H1 (cell line): ENCODE measurements at regions not wholly inside any gene's neighbourhood (a gene's known extent, or its start where the extent isn't known, plus 50 kb on each side); places are given as distances from the start of the nearest gene placed in this dataset.

ENCODE experiments used
- CTCF ChIA-PET: fragments of 300-600 bp; sonication (Branson Sonifier 250); formaldehyde crosslinking; loops from one replicate; lab custom pipeline; 2021; ENCODE audit not compliant: partially characterized antibody; lab: Charles Lee
- POLR2A ChIA-PET: fragments of 300-600 bp; sonication (Branson Sonifier 250); formaldehyde crosslinking; loops from one replicate; lab custom pipeline; 2021; ENCODE audit warnings: inconsistent platforms; ENCODE audit not compliant: partially characterized antibody; lab: Charles Lee
- DNase-seq, 2 experiments: peaks; one replicate each; pipeline versions ENCODE4 v3.0.0 to v3.0.0-alpha.2; 2010 to 2022; ENCODE audit warnings: low spot score in 2 of 2, low read depth in 1 of 2, mixed read lengths in 1 of 2
- FAIRE-seq: peaks from 2 replicates; lab custom pipeline; 2011; peaks lifted over from hg19 to GRCh38; lab: Jason Lieb, UNC
- H2AFZ ChIP-seq: 2 replicates; pipeline ENCODE4 v1.8.1; 2012; ENCODE audit warnings: low read length, inconsistent platforms
- H2AK5ac ChIP-seq: 2 replicates; pipeline ENCODE4 v1.6.1; 2013; ENCODE audit warnings: low read depth, low read length
- H2BK120ac ChIP-seq: replicated peaks from 2 replicates; pipeline ENCODE3; 2013; ENCODE audit warnings: low read depth, low read length, inconsistent platforms
- H2BK12ac ChIP-seq: 2 replicates; pipeline ENCODE4 v1.6.1; 2013; ENCODE audit warnings: low read depth, low read length
- H2BK15ac ChIP-seq: 2 replicates; pipeline ENCODE4 v1.6.1; 2013; ENCODE audit warnings: low read length
- H2BK20ac ChIP-seq: 2 replicates; pipeline ENCODE4 v1.6.1; 2013; ENCODE audit warnings: low read length
- H2BK5ac ChIP-seq: 2 replicates; pipeline ENCODE4 v1.6.1; 2013; ENCODE audit warnings: low read depth, low read length
- H3K14ac ChIP-seq: 2 replicates; pipeline ENCODE4 v1.6.1; 2013; ENCODE audit warnings: inconsistent platforms; ENCODE audit not compliant: insufficient read length
- H3K18ac ChIP-seq: 2 replicates; pipeline ENCODE4 v1.6.1; 2013; ENCODE audit warnings: low read length; ENCODE audit errors: extremely low read depth
- H3K23ac ChIP-seq: 2 replicates; pipeline ENCODE4 v1.6.1; 2013; ENCODE audit warnings: inconsistent platforms; ENCODE audit not compliant: insufficient read length
- H3K23me2 ChIP-seq: 2 replicates; pipeline ENCODE4 v1.6.1; 2013; ENCODE audit warnings: low read depth, low read length
- H3K27ac ChIP-seq: 2 replicates; pipeline ENCODE4 v1.6.1; 2011; ENCODE audit warnings: low read depth, low read length, inconsistent platforms
- H3K27me3 ChIP-seq, 4 experiments: replicated peaks in 1 of 4; 1 replicate in 1 of 4; 2 replicates in 3 of 4; pipeline versions ENCODE4 v1.6.1 to v1.8.1; 2011 to 2013; ENCODE audit warnings: low read length in 3 of 4, mild to moderate bottlenecking in 3 of 4, inconsistent platforms in 2 of 4, mixed read lengths in 2 of 4, moderate library complexity in 1 of 4; ENCODE audit not compliant: control insufficient read depth in 3 of 4, insufficient read depth in 3 of 4; ENCODE audit errors: extremely low read depth in 1 of 4
- H3K36me3 ChIP-seq, 4 experiments: 2 replicates each; pipeline versions ENCODE4 v1.6.1 to v1.8.1; 2011 to 2013; ENCODE audit warnings: mild to moderate bottlenecking in 4 of 4, low read length in 3 of 4, moderate library complexity in 2 of 4, control low read depth in 1 of 4, inconsistent platforms in 1 of 4; ENCODE audit not compliant: insufficient read depth in 4 of 4, control insufficient read depth in 2 of 4
- H3K4ac ChIP-seq: replicated peaks from 2 replicates; pipeline ENCODE3; 2013; ENCODE audit warnings: low read length, low read depth, mixed read lengths, inconsistent platforms; ENCODE audit not compliant: insufficient read length
- H3K4me1 ChIP-seq, 4 experiments: replicated peaks in 1 of 4; 1 replicate in 1 of 4; 2 replicates in 3 of 4; pipeline versions ENCODE4 v1.6.1 to v1.8.1; 2011 to 2013; ENCODE audit warnings: low read length in 3 of 4, inconsistent platforms in 2 of 4, mixed read lengths in 1 of 4; ENCODE audit not compliant: insufficient read depth in 4 of 4, control insufficient read depth in 3 of 4
- H3K4me2 ChIP-seq, 2 experiments: 2 replicates each; pipeline versions ENCODE4 v1.6.1 to v1.8.1; 2011 to 2013; ENCODE audit warnings: low read depth in 2 of 2, low read length in 2 of 2, control low read depth in 1 of 2, inconsistent platforms in 1 of 2, mild to moderate bottlenecking in 1 of 2; ENCODE audit not compliant: insufficient read depth in 1 of 2
- H3K4me3 ChIP-seq, 4 experiments: fragments of 200-600, 300-600 bp in 1 of 4; sonication (generic), shearing (Covaris generic), sonication (Bioruptor Twin) in 1 of 4; 2 replicates each; pipeline versions ENCODE4 v1.5.1 to v1.8.1; 2011 to 2016; ENCODE audit warnings: low read length in 4 of 4, low read depth in 3 of 4, control low read depth in 2 of 4, inconsistent platforms in 2 of 4, mild to moderate bottlenecking in 2 of 4, mixed read lengths in 1 of 4, moderate library complexity in 1 of 4; ENCODE audit not compliant: insufficient read depth in 2 of 4; ENCODE audit errors: extremely low read depth in 1 of 4
- H3K56ac ChIP-seq: replicated peaks from 2 replicates; pipeline ENCODE3; 2013; ENCODE audit warnings: low read depth, mild to moderate bottlenecking, mixed read lengths, low read length, inconsistent platforms; ENCODE audit not compliant: insufficient read length
- H3K79me1 ChIP-seq: 2 replicates; pipeline ENCODE4 v1.6.1; 2013; ENCODE audit warnings: low read depth, low read length, control low read depth
- H3K79me2 ChIP-seq, 2 experiments: 2 replicates each; pipeline versions ENCODE4 v1.6.1 to v1.8.1; 2012 to 2013; ENCODE audit warnings: low read length in 2 of 2, mild to moderate bottlenecking in 2 of 2, inconsistent platforms in 1 of 2; ENCODE audit not compliant: insufficient read depth in 2 of 2, control insufficient read depth in 1 of 2
- H3K9ac ChIP-seq, 4 experiments: replicated peaks in 1 of 4; 1 replicate in 1 of 4; 2 replicates in 3 of 4; pipeline versions ENCODE4 v1.6.1 to v1.8.1; 2011 to 2013; ENCODE audit warnings: low read depth in 3 of 4, low read length in 3 of 4, control low read depth in 2 of 4, mild to moderate bottlenecking in 2 of 4, moderate library complexity in 2 of 4, inconsistent platforms in 1 of 4; ENCODE audit errors: extremely low read depth in 1 of 4
- H3K9me3 ChIP-seq, 2 experiments: 2 replicates each; pipeline versions ENCODE4 v1.6.1 to v1.8.1; 2012 to 2013; ENCODE audit warnings: mild to moderate bottlenecking in 2 of 2, moderate library complexity in 2 of 2, control low read depth in 1 of 2, inconsistent platforms in 1 of 2, low read depth in 1 of 2, low read length in 1 of 2, mixed read lengths in 1 of 2; ENCODE audit not compliant: insufficient read depth in 2 of 2
- H4K20me1 ChIP-seq, 2 experiments: replicated peaks in 1 of 2; 2 replicates each; pipeline versions ENCODE3 to v1.8.1; 2011 to 2013; ENCODE audit warnings: inconsistent platforms in 2 of 2, low read length in 2 of 2, mild to moderate bottlenecking in 1 of 2; ENCODE audit not compliant: insufficient read depth in 2 of 2, control insufficient read depth in 1 of 2
- H4K5ac ChIP-seq: 2 replicates; pipeline ENCODE4 v1.6.1; 2013; ENCODE audit warnings: low read length, low read depth, mixed read lengths, inconsistent platforms; ENCODE audit not compliant: insufficient read length
- H4K8ac ChIP-seq: 2 replicates; pipeline ENCODE4 v1.8.0; 2013; ENCODE audit warnings: mild to moderate bottlenecking, moderate library complexity, low read length, inconsistent platforms; ENCODE audit not compliant: insufficient read depth; ENCODE audit errors: extremely low read depth
- H4K91ac ChIP-seq: replicated peaks from 2 replicates; pipeline ENCODE3; 2013; ENCODE audit warnings: low read length, mixed read lengths, inconsistent platforms; ENCODE audit not compliant: insufficient read length
- ATF3 ChIP-seq: IDR thresholded peaks from 2 replicates; pipeline ENCODE4 v1.6.1; 2011; ENCODE audit warnings: low read depth, mild to moderate bottlenecking, low read length; ENCODE audit not compliant: insufficient read depth
- CBX5 ChIP-seq: fragments of 300-800, 300-1000 bp; sonication (generic); IDR thresholded peaks from 2 replicates; pipeline ENCODE4 v1.7.1; 2016; ENCODE audit warnings: antibody characterized with exemption, low read length, low read depth
- CREB1 ChIP-seq: IDR thresholded peaks from 2 replicates; pipeline ENCODE4 v1.6.1; 2012; ENCODE audit warnings: inconsistent platforms
- EGR1 ChIP-seq: IDR thresholded peaks from 2 replicates; pipeline ENCODE4 v1.6.1; 2011; ENCODE audit warnings: low read depth, low read length, borderline replicate concordance
- EZH2 ChIP-seq: fragments of 200-600 bp; sonication (generic); IDR thresholded peaks from 2 replicates; pipeline ENCODE4 v1.7.1; 2012; ENCODE audit warnings: low read depth, mild to moderate bottlenecking, moderate library complexity, low read length, inconsistent platforms; ENCODE audit not compliant: severe bottlenecking
- GABPA ChIP-seq: IDR thresholded peaks from 2 replicates; pipeline ENCODE4 v1.6.1; 2011; ENCODE audit warnings: mild to moderate bottlenecking, low read length, moderate library complexity, borderline replicate concordance; ENCODE audit not compliant: insufficient read depth
- HDAC2 ChIP-seq, 2 experiments: fragments of 300-600 bp in 1 of 2; sonication (generic) in 1 of 2; IDR thresholded peaks; 2 replicates each; pipeline ENCODE4 v1.6.1; 2011 to 2012; ENCODE audit warnings: low read depth in 2 of 2, low read length in 2 of 2, mild to moderate bottlenecking in 2 of 2, moderate library complexity in 2 of 2, borderline replicate concordance in 1 of 2, inconsistent platforms in 1 of 2
- JUN ChIP-seq: IDR thresholded peaks from 2 replicates; pipeline ENCODE4 v1.6.1; 2011; ENCODE audit warnings: low read depth, mild to moderate bottlenecking, improper control_type of control experiment, low read length
- SP1 ChIP-seq: IDR thresholded peaks from 2 replicates; pipeline ENCODE4 v1.6.1; 2011; ENCODE audit warnings: low read depth, low read length
- SUZ12 ChIP-seq: fragments of 200-600 bp; sonication (generic); IDR thresholded peaks from 2 replicates; pipeline ENCODE4 v1.6.1; 2012; ENCODE audit warnings: mild to moderate bottlenecking, inconsistent platforms, low read length, moderate library complexity, mixed read lengths
- TBP ChIP-seq: IDR thresholded peaks from 2 replicates; pipeline ENCODE4 v1.6.1; 2011; ENCODE audit warnings: low read depth, low read length, improper control_type of control experiment
- YY1 ChIP-seq: IDR thresholded peaks from 2 replicates; pipeline ENCODE4 v1.6.1; 2011; ENCODE audit warnings: low read depth, mild to moderate bottlenecking, low read length
- ZNF274 ChIP-seq: IDR thresholded peaks from 2 replicates; pipeline ENCODE4 v1.7.0; 2012; ENCODE audit warnings: low read length, borderline replicate concordance; ENCODE audit errors: extremely low read depth
- WGBS, 2 experiments: shearing (Covaris generic) in 1 of 2; methylation state at CpG; one replicate each; pipeline versions ENCODE4 v1.1.6 to v1.1.7; 2013 to 2015; ENCODE audit warnings: low lambda C conversion rate in 2 of 2, mixed read lengths in 2 of 2, inconsistent platforms in 1 of 2, low coverage in 1 of 2, missing lambda C conversion rate in 1 of 2; ENCODE audit not compliant: insufficient replicate concordance in 2 of 2, insufficient coverage in 1 of 2, insufficient read length in 1 of 2; ENCODE audit errors: extremely low coverage in 1 of 2, missing lambda C conversion rate in 1 of 2; 5-methylcytosine and 5-hydroxymethylcytosine counted together

DNA sequence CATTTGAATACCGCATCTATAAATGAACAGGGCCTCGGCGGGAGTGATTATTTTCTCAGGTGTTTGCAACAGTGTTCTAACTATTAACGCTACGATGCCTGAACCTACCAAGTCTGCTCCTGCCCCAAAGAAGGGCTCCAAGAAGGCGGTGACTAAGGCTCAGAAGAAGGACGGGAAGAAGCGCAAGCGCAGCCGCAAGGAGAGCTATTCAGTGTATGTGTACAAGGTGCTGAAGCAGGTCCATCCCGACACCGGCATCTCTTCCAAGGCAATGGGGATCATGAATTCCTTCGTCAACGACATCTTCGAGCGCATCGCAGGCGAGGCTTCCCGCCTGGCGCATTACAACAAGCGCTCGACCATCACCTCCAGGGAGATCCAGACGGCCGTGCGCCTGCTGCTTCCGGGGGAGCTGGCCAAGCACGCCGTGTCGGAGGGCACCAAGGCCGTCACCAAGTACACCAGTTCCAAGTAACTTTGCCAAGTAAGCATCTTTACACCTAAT, 70.9 kb downstream of the HFE start:
- FAIRE-seq (no peak), DNase-seq (peak; percentile 82)
- no peaks in the 10 kb centered on the region for H3K79me1 ChIP-seq
- H4K20me1 ChIP-seq: peaks cover 1 to 4% of the 10 kb centered on the region in 2 experiments
- H3K18ac ChIP-seq: no peak overlapping the region; the same call in 1 of the 2 replicates
- H2AFZ ChIP-seq: no peak overlapping the region
- ChIA-PET CTCF (interaction anchor here (1.2 to 1.3 kb wide), 3 partner anchors 11 to 40 kb away, joined by 3 to 6 read pairs (median 3); a partner anchor contains a TSS), POLR2A (interaction anchor here (1.2 to 20.9 kb wide), 47 partner anchors 7 to 1736 kb away, joined by 3 to 2060 read pairs (median 21); partner anchors contain the start of gene HFE)
- no peak overlapping the region for H2BK15ac ChIP-seq
- no peak overlapping the region for H3K4ac ChIP-seq
- H3K79me2 ChIP-seq: peaks cover 0 to 20% of the 10 kb centered on the region in 2 experiments; a peak in 2 of 4 replicates
- WGBS, 2 experiments: 0% methylated on average over 30 of the region's 30 CpGs; no CpG with 5 or more reads in 1 of the 2 experiments
- H2AK5ac ChIP-seq: no peak overlapping the region
- H4K8ac ChIP-seq: no peak overlapping the region; the same call in 1 of the 2 replicates
- no peak overlapping the region for H2BK20ac ChIP-seq
- no peaks in the 10 kb centered on the region for H3K36me3 ChIP-seq
- H3K4me1 ChIP-seq: peaks cover 0 to 3% (median 1%) of the 10 kb centered on the region in 4 experiments; a peak in 4 of 7 replicates
- no peak overlapping the region for H2BK120ac ChIP-seq
- peak overlapping the region; percentile 71 for H2BK5ac ChIP-seq
- H3K23me2 ChIP-seq: peaks cover 6% of the 10 kb centered on the region
- no peak overlapping the region for H4K5ac ChIP-seq
- H3K23ac ChIP-seq: no peak overlapping the region
- H3K4me3 ChIP-seq: peak overlapping the region; percentile 35 to 100 (median 88)
- peak overlapping the region; percentile 70 to 85; a peak in 3 of 4 replicates for H3K4me2 ChIP-seq
- H3K14ac ChIP-seq: no peak overlapping the region
- peak overlapping the region; percentile 85 to 96 (median 94) for H3K9ac ChIP-seq
- peak overlapping the region; percentile 20 for H3K56ac ChIP-seq
- H3K27ac ChIP-seq: peak overlapping the region; percentile 87
- no peaks in the 10 kb centered on the region for H3K9me3 ChIP-seq
- peak overlapping the region; percentile 44; the same call in 1 of the 2 replicates for H2BK12ac ChIP-seq
- H3K27me3 ChIP-seq: no peaks in the 10 kb centered on the region
- H4K91ac ChIP-seq: no peak overlapping the region
- TF ChIP-seq EGR1 (no peak), CBX5 (no peak), SUZ12 (no peak), JUN (no peak), TBP (peak; percentile 98; the same call in 1 of the 2 replicates), HDAC2 (IDR thresholded peaks at IDR 0.05; ENCODE audit: borderline replicate concordance in 1 of 2, low read depth in 2 of 2, low read length in 2 of 2) (no peak), ATF3 (no peak), ZNF274 (no peak), CREB1 (no peak; the same call in 1 of the 2 replicates), SP1 (0 out of 2 replicates have a peak, but pooled peaks have one; percentile 5), EZH2 (no peak), GABPA (no peak), YY1 (no peak)
